GM23338 (cell line): ENCODE measurements at regions not wholly inside any gene's neighbourhood (a gene's known extent, or its start where the extent isn't known, plus 50 kb on each side); places are given as distances from the start of the nearest gene placed in this dataset.

ENCODE experiments used
- CREB1 ChIP-seq: fragments of 250-450 bp; sonication (Bioruptor Pico); IDR thresholded peaks from 2 replicates; pipeline ENCODE4 v1.5.0; 2020; ENCODE audit warnings: low read depth, mild to moderate bottlenecking, moderate library complexity
- EZH2 ChIP-seq: fragments of 200-600 bp; sonication (generic); IDR thresholded peaks from one replicate; pipeline ENCODE4 v1.8.0; 2017; ENCODE audit warnings: antibody characterized with exemption, mild to moderate bottlenecking, low read depth; ENCODE audit not compliant: unreplicated experiment
- EZH2phosphoT487 ChIP-seq: fragments of 200-600 bp; sonication (generic); IDR thresholded peaks from one replicate; pipeline ENCODE4 v1.8.1; 2018; ENCODE audit warnings: antibody characterized with exemption; ENCODE audit not compliant: unreplicated experiment
- POLR2AphosphoS5 ChIP-seq: IDR thresholded peaks from 2 replicates; pipeline ENCODE4 v1.6.1; 2016; ENCODE audit warnings: antibody characterized with exemption, low read depth
- STAT1 ChIP-seq: IDR thresholded peaks from one replicate; pipeline ENCODE4 v1.6.1; 2016; ENCODE audit warnings: antibody characterized with exemption; ENCODE audit not compliant: unreplicated experiment
- TF ChIP-seq, protein P1 (sequence below), 2 experiments: fragments of 200-600 bp in 1 of 2; sonication (generic) in 1 of 2; conservative IDR thresholded peaks; 2 replicates each; pipeline versions ENCODE4 v1.5.1 to v1.6.1; 2016 to 2017; ENCODE audit warnings: antibody characterized with exemption in 2 of 2, low read depth in 2 of 2, mild to moderate bottlenecking in 2 of 2, moderate library complexity in 1 of 2
- TF ChIP-seq, protein P2 (sequence below): IDR thresholded peaks from one replicate; pipeline ENCODE4 v1.6.1; 2018; ENCODE audit warnings: antibody characterized with exemption; ENCODE audit not compliant: unreplicated experiment

DNA sequence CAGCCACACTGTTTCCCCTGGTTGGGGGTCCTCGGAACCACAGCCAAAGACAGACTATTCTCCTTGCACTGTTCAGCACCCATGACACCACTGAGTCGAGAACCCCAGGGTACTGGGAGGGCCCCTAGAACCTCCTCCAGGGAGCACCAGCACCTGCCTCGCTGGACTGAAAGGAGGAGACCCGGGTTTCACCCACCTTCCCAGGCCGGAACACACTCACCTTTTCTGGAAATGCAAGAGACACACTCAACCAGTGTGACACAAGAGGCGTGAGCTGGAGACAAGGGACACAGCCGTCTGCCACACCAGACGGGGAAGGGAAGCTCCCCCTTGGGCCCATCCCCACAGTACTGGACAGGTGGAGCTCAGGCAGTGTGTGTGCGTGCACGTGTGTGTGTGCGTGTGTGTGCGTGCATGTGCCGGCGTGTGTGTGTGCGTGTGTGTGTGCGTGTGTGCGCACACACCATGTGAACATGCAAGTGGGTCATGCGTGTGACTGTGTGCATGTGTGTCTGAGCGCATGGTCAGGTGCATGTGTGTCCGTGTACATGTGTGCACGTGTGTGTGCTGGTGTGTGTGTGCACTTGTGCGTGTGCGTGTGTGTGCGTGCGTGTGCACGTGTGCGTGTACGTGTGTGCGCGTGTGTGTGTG is 128.8 kb upstream of the NKX1-1 start:
- TF ChIP-seq, protein P1, sequence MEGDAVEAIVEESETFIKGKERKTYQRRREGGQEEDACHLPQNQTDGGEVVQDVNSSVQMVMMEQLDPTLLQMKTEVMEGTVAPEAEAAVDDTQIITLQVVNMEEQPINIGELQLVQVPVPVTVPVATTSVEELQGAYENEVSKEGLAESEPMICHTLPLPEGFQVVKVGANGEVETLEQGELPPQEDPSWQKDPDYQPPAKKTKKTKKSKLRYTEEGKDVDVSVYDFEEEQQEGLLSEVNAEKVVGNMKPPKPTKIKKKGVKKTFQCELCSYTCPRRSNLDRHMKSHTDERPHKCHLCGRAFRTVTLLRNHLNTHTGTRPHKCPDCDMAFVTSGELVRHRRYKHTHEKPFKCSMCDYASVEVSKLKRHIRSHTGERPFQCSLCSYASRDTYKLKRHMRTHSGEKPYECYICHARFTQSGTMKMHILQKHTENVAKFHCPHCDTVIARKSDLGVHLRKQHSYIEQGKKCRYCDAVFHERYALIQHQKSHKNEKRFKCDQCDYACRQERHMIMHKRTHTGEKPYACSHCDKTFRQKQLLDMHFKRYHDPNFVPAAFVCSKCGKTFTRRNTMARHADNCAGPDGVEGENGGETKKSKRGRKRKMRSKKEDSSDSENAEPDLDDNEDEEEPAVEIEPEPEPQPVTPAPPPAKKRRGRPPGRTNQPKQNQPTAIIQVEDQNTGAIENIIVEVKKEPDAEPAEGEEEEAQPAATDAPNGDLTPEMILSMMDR (conservative IDR thresholded peaks at IDR 0.05; ENCODE audit: low read depth in 2 of 2), result no peak
- TF ChIP-seq, protein P2, sequence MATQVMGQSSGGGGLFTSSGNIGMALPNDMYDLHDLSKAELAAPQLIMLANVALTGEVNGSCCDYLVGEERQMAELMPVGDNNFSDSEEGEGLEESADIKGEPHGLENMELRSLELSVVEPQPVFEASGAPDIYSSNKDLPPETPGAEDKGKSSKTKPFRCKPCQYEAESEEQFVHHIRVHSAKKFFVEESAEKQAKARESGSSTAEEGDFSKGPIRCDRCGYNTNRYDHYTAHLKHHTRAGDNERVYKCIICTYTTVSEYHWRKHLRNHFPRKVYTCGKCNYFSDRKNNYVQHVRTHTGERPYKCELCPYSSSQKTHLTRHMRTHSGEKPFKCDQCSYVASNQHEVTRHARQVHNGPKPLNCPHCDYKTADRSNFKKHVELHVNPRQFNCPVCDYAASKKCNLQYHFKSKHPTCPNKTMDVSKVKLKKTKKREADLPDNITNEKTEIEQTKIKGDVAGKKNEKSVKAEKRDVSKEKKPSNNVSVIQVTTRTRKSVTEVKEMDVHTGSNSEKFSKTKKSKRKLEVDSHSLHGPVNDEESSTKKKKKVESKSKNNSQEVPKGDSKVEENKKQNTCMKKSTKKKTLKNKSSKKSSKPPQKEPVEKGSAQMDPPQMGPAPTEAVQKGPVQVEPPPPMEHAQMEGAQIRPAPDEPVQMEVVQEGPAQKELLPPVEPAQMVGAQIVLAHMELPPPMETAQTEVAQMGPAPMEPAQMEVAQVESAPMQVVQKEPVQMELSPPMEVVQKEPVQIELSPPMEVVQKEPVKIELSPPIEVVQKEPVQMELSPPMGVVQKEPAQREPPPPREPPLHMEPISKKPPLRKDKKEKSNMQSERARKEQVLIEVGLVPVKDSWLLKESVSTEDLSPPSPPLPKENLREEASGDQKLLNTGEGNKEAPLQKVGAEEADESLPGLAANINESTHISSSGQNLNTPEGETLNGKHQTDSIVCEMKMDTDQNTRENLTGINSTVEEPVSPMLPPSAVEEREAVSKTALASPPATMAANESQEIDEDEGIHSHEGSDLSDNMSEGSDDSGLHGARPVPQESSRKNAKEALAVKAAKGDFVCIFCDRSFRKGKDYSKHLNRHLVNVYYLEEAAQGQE, result no peak
- TF ChIP-seq POLR2AphosphoS5 (no peak), EZH2 (no peak), STAT1 (no peak), CREB1 (CRISPR knock-in tag) (no peak), EZH2phosphoT487 (no peak)
